Liver (tissue), 8 donors: ENCODE measurements at regions not wholly inside any gene's neighbourhood (a gene's known extent, or its start where the extent isn't known, plus 50 kb on each side); places are given as distances from the start of the nearest gene placed in this dataset.

Experiments used
- DNase-seq: peaks from one replicate; pipeline ENCODE4 v3.0.0-alpha.2; 2017; ENCODE audit warnings: low spot score
- H3K27ac ChIP-seq, 2 donors: one replicate each; pipeline ENCODE4 v1.7.0; 2013; ENCODE audit warnings: inconsistent platforms in 2 of 2, low read length in 2 of 2, control low read depth in 1 of 2, low read depth in 1 of 2, mild to moderate bottlenecking in 1 of 2
- H3K27me3 ChIP-seq, 4 donors: one replicate each; pipeline versions ENCODE4 v1.6.1 to v1.7.0; 2013; ENCODE audit warnings: low read length in 3 of 4, inconsistent platforms in 1 of 4, mild to moderate bottlenecking in 1 of 4, moderate library complexity in 1 of 4; ENCODE audit not compliant: control insufficient read depth in 4 of 4, insufficient read depth in 4 of 4
- H3K36me3 ChIP-seq, 4 donors: one replicate each; pipeline versions ENCODE4 v1.6.1 to v1.7.0; 2013; ENCODE audit warnings: low read length in 3 of 4, mild to moderate bottlenecking in 3 of 4, low read depth in 1 of 4, moderate library complexity in 1 of 4; ENCODE audit not compliant: control insufficient read depth in 4 of 4, insufficient read depth in 3 of 4
- H3K4me1 ChIP-seq, 4 donors: one replicate each; pipeline versions ENCODE4 v1.6.1 to v1.7.0; 2013; ENCODE audit warnings: low read length in 3 of 4, mild to moderate bottlenecking in 3 of 4, moderate library complexity in 1 of 4; ENCODE audit not compliant: control insufficient read depth in 4 of 4, insufficient read depth in 4 of 4
- H3K4me3 ChIP-seq, 3 donors: one replicate each; pipeline versions ENCODE4 v1.6.1 to v1.7.0; 2013; ENCODE audit warnings: low read length in 3 of 3, control low read depth in 1 of 3, low read depth in 1 of 3, mild to moderate bottlenecking in 1 of 3
- H3K9ac ChIP-seq, 2 donors: one replicate each; pipeline ENCODE4 v1.7.0; 2013; ENCODE audit warnings: low read length in 2 of 2, mild to moderate bottlenecking in 2 of 2, moderate library complexity in 2 of 2, control low read depth in 1 of 2, low read depth in 1 of 2
- H3K9me3 ChIP-seq, 4 donors: one replicate each; pipeline versions ENCODE4 v1.6.1 to v1.7.0; 2013; ENCODE audit warnings: low read length in 3 of 4; ENCODE audit not compliant: control insufficient read depth in 4 of 4
- CTCF ChIP-seq: fragments of 150-350 bp; IDR thresholded peaks from 2 replicates; pipeline ENCODE4 v1.5.1; 2017; ENCODE audit warnings: improper control_type of control experiment, low read depth, low read length; ENCODE audit not compliant: missing input control
- EGR1 ChIP-seq, 2 donors: IDR thresholded peaks; 2 replicates each; pipeline ENCODE4 v1.6.1; 2016 to 2018; ENCODE audit warnings: antibody characterized with exemption in 2 of 2, low read depth in 2 of 2
- FOXA1 ChIP-seq: IDR thresholded peaks from 2 replicates; pipeline ENCODE4 v1.6.1; 2016; ENCODE audit warnings: antibody characterized with exemption
- FOXA2 ChIP-seq: IDR thresholded peaks from 2 replicates; pipeline ENCODE4 v1.6.1; 2016; ENCODE audit warnings: antibody characterized with exemption
- GABPA ChIP-seq, 2 donors: IDR thresholded peaks in 1 of 2; conservative IDR thresholded peaks in 1 of 2; 2 replicates each; pipeline ENCODE4 v1.6.1; 2016; ENCODE audit warnings: antibody characterized with exemption in 2 of 2, mild to moderate bottlenecking in 1 of 2, moderate library complexity in 1 of 2
- HNF4A ChIP-seq, 2 donors: conservative IDR thresholded peaks; 2 replicates each; pipeline ENCODE4 v1.6.1; 2016; ENCODE audit warnings: antibody characterized with exemption in 2 of 2, mild to moderate bottlenecking in 2 of 2
- HNF4G ChIP-seq: IDR thresholded peaks from 2 replicates; pipeline ENCODE4 v1.6.1; 2016; ENCODE audit warnings: antibody characterized with exemption
- JUND ChIP-seq, 2 donors: IDR thresholded peaks; 2 replicates each; pipeline ENCODE4 v1.6.1; 2016; ENCODE audit warnings: antibody characterized with exemption in 2 of 2
- MAX ChIP-seq: IDR thresholded peaks from 2 replicates; pipeline ENCODE4 v1.6.1; 2016; ENCODE audit warnings: antibody characterized with exemption
- NR2F2 ChIP-seq: IDR thresholded peaks from 2 replicates; pipeline ENCODE4 v1.6.1; 2016; ENCODE audit warnings: antibody characterized with exemption
- RAD21 ChIP-seq, 2 donors: IDR thresholded peaks; 2 replicates each; pipeline ENCODE4 v1.6.1; 2016; ENCODE audit warnings: antibody characterized with exemption in 2 of 2, mild to moderate bottlenecking in 2 of 2
- REST ChIP-seq: IDR thresholded peaks from 2 replicates; pipeline ENCODE4 v1.6.1; 2016; ENCODE audit warnings: antibody characterized with exemption, mild to moderate bottlenecking
- RXRA ChIP-seq, 2 donors: IDR thresholded peaks; 2 replicates each; pipeline ENCODE4 v1.6.1; 2017 to 2018; ENCODE audit warnings: antibody characterized with exemption in 2 of 2, mild to moderate bottlenecking in 1 of 2
- SP1 ChIP-seq: IDR thresholded peaks from 2 replicates; pipeline ENCODE4 v1.6.1; 2018; ENCODE audit warnings: antibody characterized with exemption, mild to moderate bottlenecking
- TAF1 ChIP-seq: conservative IDR thresholded peaks from 2 replicates; pipeline ENCODE4 v1.6.1; 2016; ENCODE audit warnings: antibody characterized with exemption, mild to moderate bottlenecking
- YY1 ChIP-seq: IDR thresholded peaks from 2 replicates; pipeline ENCODE4 v1.6.1; 2016; ENCODE audit warnings: antibody characterized with exemption, mild to moderate bottlenecking
- ZBTB33 ChIP-seq: IDR thresholded peaks from 2 replicates; pipeline ENCODE4 v1.6.1; 2016; ENCODE audit warnings: antibody characterized with exemption
- WGBS: extraction: QIAGEN DNeasy Blood & Tissue Kit; methylation state at CpG from one replicate; pipeline ENCODE4 v1.1.7; 2013; 5-methylcytosine and 5-hydroxymethylcytosine counted together
- TF ChIP-seq, protein P1 (sequence below): IDR thresholded peaks from 2 replicates; pipeline ENCODE4 v1.6.1; 2016; ENCODE audit warnings: antibody characterized with exemption
- donor health status: healthy.
- donor health status: healthy.
- donor health status: healthy.
- donor health status: healthy.
- donor health status: healthy.

- H3K27me3 ChIP-seq = no peaks in the 10 kb centered on the region
- no peaks in the 10 kb centered on the region for H3K36me3 ChIP-seq
- DNase-seq = no peak
- H3K9me3 ChIP-seq = no peaks in the 10 kb centered on the region
- no peak overlapping the region for H3K9ac ChIP-seq
- whole genome bisulfite sequencing = 82% methylated on average over 2 of the region's 2 CpGs
- no peak overlapping the region for H3K4me3 ChIP-seq
- TF ChIP-seq, protein P1, sequence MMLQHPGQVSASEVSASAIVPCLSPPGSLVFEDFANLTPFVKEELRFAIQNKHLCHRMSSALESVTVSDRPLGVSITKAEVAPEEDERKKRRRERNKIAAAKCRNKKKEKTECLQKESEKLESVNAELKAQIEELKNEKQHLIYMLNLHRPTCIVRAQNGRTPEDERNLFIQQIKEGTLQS = no peak
- TF ChIP-seq TAF1 (no peak), REST (no peak), JUND (IDR thresholded peaks at IDR 0.05) (no peak), GABPA (IDR thresholded peaks at IDR 0.05 in 1 of 2, conservative IDR thresholded peaks at IDR 0.05 in 1 of 2) (no peak), HNF4A (conservative IDR thresholded peaks at IDR 0.05) (no peak), MAX (no peak), FOXA1 (no peak), YY1 (no peak), NR2F2 (no peak), FOXA2 (no peak), SP1 (no peak), ZBTB33 (no peak), HNF4G (no peak), RXRA (IDR thresholded peaks at IDR 0.05) (no peak), RAD21 (IDR thresholded peaks at IDR 0.05) (no peak), EGR1 (IDR thresholded peaks at IDR 0.05; ENCODE audit: low read depth in 2 of 2) (no peak), CTCF (no peak)
- no peak overlapping the region for H3K27ac ChIP-seq
- H3K4me1 ChIP-seq = no peaks in the 10 kb centered on the region
Observed at GRCh38 chr2:145059914-145060313, 540.0 kb upstream of the ZEB2 start.

DNA sequence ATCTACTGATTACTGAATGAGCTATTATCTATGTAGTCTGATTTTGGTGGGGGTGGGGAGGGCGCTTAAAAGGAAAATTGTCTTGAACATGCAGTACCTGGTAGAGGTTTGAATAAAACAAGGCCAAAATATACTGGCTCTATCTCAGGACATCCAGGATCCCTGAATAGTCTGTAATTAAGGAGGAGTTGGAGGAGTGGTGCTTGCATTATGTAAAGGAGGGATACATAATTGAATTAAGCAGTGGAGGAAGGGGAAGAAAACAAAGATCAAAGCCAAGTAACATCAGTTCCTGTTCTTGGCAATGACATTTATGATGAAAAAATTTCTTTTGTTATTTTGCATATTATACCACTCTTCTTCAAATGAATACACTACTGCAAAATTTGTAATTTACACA lies 539.4 kb upstream of the ZEB2 start:
- Histone ChIP-seq H3K36me3 (no peaks in the 10 kb centered on the region), H3K9me3 (no peaks in the 10 kb centered on the region), H3K4me1 (no peaks in the 10 kb centered on the region), H3K27me3 (no peaks in the 10 kb centered on the region), H3K27ac (no peak overlapping the region), H3K4me3 (no peak overlapping the region), H3K9ac (no peak overlapping the region)
- no peak for DNase-seq
- WGBS = 98% methylated on average over 1 of the region's 1 CpG
- no peak for TF ChIP-seq HNF4A (conservative IDR thresholded peaks at IDR 0.05)
- no peak for TF ChIP-seq YY1
- TF ChIP-seq FOXA1 = no peak
- no peak for TF ChIP-seq CTCF
- no peak for TF ChIP-seq NR2F2
- TF ChIP-seq MAX = no peak
- no peak for TF ChIP-seq EGR1 (IDR thresholded peaks at IDR 0.05; ENCODE audit: low read depth in 2 of 2)
- no peak for TF ChIP-seq GABPA (IDR thresholded peaks at IDR 0.05 in 1 of 2, conservative IDR thresholded peaks at IDR 0.05 in 1 of 2)
- TF ChIP-seq RAD21 (IDR thresholded peaks at IDR 0.05) = no peak
- no peak for TF ChIP-seq FOXA2
- TF ChIP-seq REST = no peak
- TF ChIP-seq JUND (IDR thresholded peaks at IDR 0.05) = no peak
- TF ChIP-seq RXRA (IDR thresholded peaks at IDR 0.05) = no peak
